SK-N-SH (cell line): ENCODE measurements at regions not wholly inside any gene's neighbourhood (a gene's known extent, or its start where the extent isn't known, plus 50 kb on each side); places are given as distances from the start of the nearest gene placed in this dataset.

Experiments used
- CTCF ChIA-PET: fragments of 300-600, 350-600 bp; formaldehyde crosslinking; extraction: SDS; loops from one replicate; lab custom pipeline; 2021; lab: Yijun Ruan, JAX
- POLR2A ChIA-PET: fragments of 350-600 bp; sonication (Branson Sonifier 250); formaldehyde crosslinking; extraction: SDS; loops from one replicate; lab custom pipeline; 2020; ENCODE audit warnings: antibody characterized with exemption, inconsistent platforms; lab: Yijun Ruan, JAX
- DNase-seq: peaks from one replicate; pipeline ENCODE4 v3.0.0; 2012
- H2AFZ ChIP-seq: fragments of 200-600 bp; sonication (generic); 2 replicates; pipeline ENCODE4 v1.8.1; 2016; ENCODE audit warnings: antibody characterized with exemption, mild to moderate bottlenecking, low read depth
- H3F3A ChIP-seq: fragments of 200-600 bp; sonication (generic); replicated peaks from 2 replicates; pipeline ENCODE3; 2016; ENCODE audit warnings: antibody characterized with exemption, mild to moderate bottlenecking; ENCODE audit not compliant: insufficient read depth
- H3K27ac ChIP-seq, 2 experiments: fragments of 200-500 bp in 1 of 2; fragments of 200-600 bp in 1 of 2; sonication (Bioruptor generic) in 1 of 2; sonication (generic), shearing (Covaris generic) in 1 of 2; 2 replicates each; pipeline versions ENCODE4 v1.5.1 to v1.6.1; 2014 to 2016; ENCODE audit warnings: low read depth in 2 of 2, inconsistent platforms in 1 of 2, low read length in 1 of 2, mild to moderate bottlenecking in 1 of 2, mixed read lengths in 1 of 2
- H3K27me3 ChIP-seq: fragments of 200-600 bp; sonication (generic), shearing (Covaris generic); 2 replicates; pipeline ENCODE4 v1.6.1; 2016; ENCODE audit warnings: mixed run types; ENCODE audit not compliant: insufficient read depth
- H3K36me3 ChIP-seq, 2 experiments: fragments of 200-500 bp in 1 of 2; fragments of 200-600 bp in 1 of 2; sonication (Bioruptor generic) in 1 of 2; sonication (generic) in 1 of 2; replicated peaks in 1 of 2; 2 replicates each; pipeline versions ENCODE3 to v1.5.1; 2014 to 2016; ENCODE audit warnings: low read length in 1 of 2, mild to moderate bottlenecking in 1 of 2; ENCODE audit not compliant: insufficient read depth in 2 of 2, control insufficient read depth in 1 of 2
- H3K4me1 ChIP-seq, 2 experiments: fragments of 200-500 bp in 1 of 2; fragments of 200-600 bp in 1 of 2; sonication (Bioruptor generic) in 1 of 2; sonication (generic), shearing (Covaris generic) in 1 of 2; 2 replicates each; pipeline versions ENCODE4 v1.5.1 to v1.6.1; 2014 to 2016; ENCODE audit warnings: low read depth in 1 of 2, low read length in 1 of 2, mixed run types in 1 of 2; ENCODE audit not compliant: insufficient read depth in 2 of 2, control insufficient read depth in 1 of 2
- H3K4me2 ChIP-seq: fragments of 200-600 bp; sonication (generic), shearing (Covaris generic); 2 replicates; pipeline ENCODE4 v1.6.1; 2017; ENCODE audit warnings: mixed run types
- H3K4me3 ChIP-seq, 2 experiments: fragments of 200-500 bp in 1 of 2; fragments of 200-600 bp in 1 of 2; sonication (Bioruptor generic) in 1 of 2; sonication (generic), shearing (Covaris generic) in 1 of 2; 2 replicates each; pipeline versions ENCODE4 v1.5.1 to v1.8.1; 2014 to 2016; ENCODE audit warnings: low read depth in 2 of 2, inconsistent platforms in 1 of 2, low read length in 1 of 2, mild to moderate bottlenecking in 1 of 2, mixed read lengths in 1 of 2, moderate library complexity in 1 of 2
- H3K79me2 ChIP-seq: fragments of 200-600 bp; sonication (generic); 2 replicates; pipeline ENCODE4 v1.8.1; 2017; ENCODE audit warnings: mild to moderate bottlenecking; ENCODE audit not compliant: insufficient read depth
- H3K9ac ChIP-seq: fragments of 200-600 bp; sonication (generic); 2 replicates; pipeline ENCODE4 v1.6.1; 2017; ENCODE audit warnings: mixed run types
- H3K9me2 ChIP-seq: fragments of 200-600 bp; sonication (generic); 2 replicates; pipeline ENCODE4 v1.6.1; 2017; ENCODE audit warnings: mixed run types
- H3K9me3 ChIP-seq: fragments of 200-600 bp; sonication (generic); 2 replicates; pipeline ENCODE4 v1.6.1; 2017; ENCODE audit warnings: mixed run types, mild to moderate bottlenecking, moderate library complexity
- H4K20me1 ChIP-seq: fragments of 200-600 bp; sonication (generic); 2 replicates; pipeline ENCODE4 v1.6.1; 2017; ENCODE audit warnings: mild to moderate bottlenecking, mixed run types; ENCODE audit not compliant: insufficient read depth
- CHD2 ChIP-seq: fragments of 150-350 bp; IDR thresholded peaks from 2 replicates; pipeline ENCODE4 v1.6.1; 2018; ENCODE audit warnings: low read length; ENCODE audit not compliant: partially characterized antibody
- FOXM1 ChIP-seq: IDR thresholded peaks from 2 replicates; pipeline ENCODE4 v1.4.0; 2012; ENCODE audit warnings: low read depth, mild to moderate bottlenecking
- MXI1 ChIP-seq: IDR thresholded peaks from 2 replicates; pipeline ENCODE4 v1.6.1; 2012; ENCODE audit warnings: mild to moderate bottlenecking, low read depth, low read length, improper control_type of control experiment
- NFIC ChIP-seq: IDR thresholded peaks from 2 replicates; pipeline ENCODE4 v1.4.0; 2012; ENCODE audit warnings: borderline replicate concordance
- POLR2AphosphoS5 ChIP-seq: IDR thresholded peaks from 2 replicates; pipeline ENCODE4 v1.6.1; 2012; ENCODE audit warnings: low read depth, low read length
- RXRA ChIP-seq: IDR thresholded peaks from 2 replicates; pipeline ENCODE4 v1.4.0; 2012; ENCODE audit warnings: low read depth, mild to moderate bottlenecking, borderline replicate concordance
- SIN3A ChIP-seq: IDR thresholded peaks from 2 replicates; pipeline ENCODE4 v1.6.1; 2012; ENCODE audit warnings: low read depth, mild to moderate bottlenecking, low read length, moderate library complexity, borderline replicate concordance
- SMC3 ChIP-seq: IDR thresholded peaks from 2 replicates; pipeline ENCODE4 v1.6.1; 2012; ENCODE audit warnings: low read depth, low read length, improper control_type of control experiment
- YY1 ChIP-seq: IDR thresholded peaks from 2 replicates; pipeline ENCODE4 v1.4.0; 2012; ENCODE audit warnings: low read depth, mild to moderate bottlenecking
- WGBS: methylation state at CpG from one replicate; pipeline ENCODE4 v1.1.6; 2017; ENCODE audit warnings: low lambda C conversion rate; 5-methylcytosine and 5-hydroxymethylcytosine counted together
- TF ChIP-seq, protein P1 (sequence below): IDR thresholded peaks from 2 replicates; pipeline ENCODE4 v1.4.0; 2012; ENCODE audit warnings: low read depth, borderline replicate concordance
- TF ChIP-seq, protein P2 (sequence below): IDR thresholded peaks from 2 replicates; pipeline ENCODE4 v1.4.0; 2012; ENCODE audit warnings: low read depth, borderline replicate concordance
- TF ChIP-seq, protein P3 (sequence below): IDR thresholded peaks from 2 replicates; pipeline ENCODE4 v1.6.1; 2012; ENCODE audit warnings: mild to moderate bottlenecking, low read depth, low read length, moderate library complexity

DNA sequence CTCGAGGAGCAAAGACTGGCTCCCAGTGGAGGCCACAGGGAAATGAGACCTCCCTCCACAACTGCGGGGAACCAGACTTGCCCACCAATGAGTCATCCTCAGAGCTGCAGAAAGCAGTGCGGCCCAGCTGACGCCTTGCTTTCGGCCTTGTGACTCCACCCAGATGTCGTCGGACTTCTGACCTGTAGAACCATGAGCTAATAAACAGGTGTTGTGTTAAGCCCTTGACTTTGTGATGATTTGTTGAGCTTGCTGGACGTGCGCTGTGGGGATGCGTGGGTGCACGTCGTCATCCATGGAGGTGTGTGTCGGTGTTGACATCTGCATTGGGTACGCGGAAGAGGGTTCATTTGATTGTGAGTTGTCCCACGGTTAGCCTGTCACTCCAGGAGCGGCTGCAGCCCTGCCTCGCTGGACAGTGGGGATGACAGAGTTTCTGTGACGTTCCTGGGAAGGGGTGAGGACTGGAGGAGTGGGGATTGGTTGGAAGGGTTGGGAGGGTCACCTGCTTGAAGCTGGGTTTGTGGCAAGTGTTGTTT lies 154.1 kb downstream of the SH3BP4 start:
- no peak overlapping the region for H2AFZ ChIP-seq
- H3K9ac ChIP-seq = no peak overlapping the region
- no peak overlapping the region for H3K4me2 ChIP-seq
- no peak overlapping the region for H3K27ac ChIP-seq
- CTCF ChIA-PET = interaction anchor here (0.8 to 17.7 kb wide), 15 partner anchors 8 to 1124 kb away, joined by 3 to 262 read pairs (median 5); no protein-coding TSS in a partner anchor
- H3K4me3 ChIP-seq = no peak overlapping the region
- no peaks in the 10 kb centered on the region for H3K9me3 ChIP-seq
- H3K27me3 ChIP-seq = no peaks in the 10 kb centered on the region
- H3F3A ChIP-seq = no peaks in the 10 kb centered on the region
- peaks cover 0 to 2% of the 10 kb centered on the region in 2 experiments; a peak in 1 of 4 replicates for H3K4me1 ChIP-seq
- H3K79me2 ChIP-seq = no peaks in the 10 kb centered on the region; the same call in 1 of the 2 replicates
- POLR2A ChIA-PET = no interaction called here
- no peak for DNase-seq
- H3K9me2 ChIP-seq = no peaks in the 10 kb centered on the region
- TF ChIP-seq FOXM1 (no peak), SMC3 (no peak), CHD2 (no peak), YY1 (no peak), MXI1 (no peak), NFIC (no peak), SIN3A (no peak), POLR2AphosphoS5 (no peak), RXRA (no peak)
- TF ChIP-seq, protein P1, sequence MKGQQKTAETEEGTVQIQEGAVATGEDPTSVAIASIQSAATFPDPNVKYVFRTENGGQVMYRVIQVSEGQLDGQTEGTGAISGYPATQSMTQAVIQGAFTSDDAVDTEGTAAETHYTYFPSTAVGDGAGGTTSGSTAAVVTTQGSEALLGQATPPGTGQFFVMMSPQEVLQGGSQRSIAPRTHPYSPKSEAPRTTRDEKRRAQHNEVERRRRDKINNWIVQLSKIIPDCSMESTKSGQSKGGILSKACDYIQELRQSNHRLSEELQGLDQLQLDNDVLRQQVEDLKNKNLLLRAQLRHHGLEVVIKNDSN = no peak
- TF ChIP-seq, protein P2, sequence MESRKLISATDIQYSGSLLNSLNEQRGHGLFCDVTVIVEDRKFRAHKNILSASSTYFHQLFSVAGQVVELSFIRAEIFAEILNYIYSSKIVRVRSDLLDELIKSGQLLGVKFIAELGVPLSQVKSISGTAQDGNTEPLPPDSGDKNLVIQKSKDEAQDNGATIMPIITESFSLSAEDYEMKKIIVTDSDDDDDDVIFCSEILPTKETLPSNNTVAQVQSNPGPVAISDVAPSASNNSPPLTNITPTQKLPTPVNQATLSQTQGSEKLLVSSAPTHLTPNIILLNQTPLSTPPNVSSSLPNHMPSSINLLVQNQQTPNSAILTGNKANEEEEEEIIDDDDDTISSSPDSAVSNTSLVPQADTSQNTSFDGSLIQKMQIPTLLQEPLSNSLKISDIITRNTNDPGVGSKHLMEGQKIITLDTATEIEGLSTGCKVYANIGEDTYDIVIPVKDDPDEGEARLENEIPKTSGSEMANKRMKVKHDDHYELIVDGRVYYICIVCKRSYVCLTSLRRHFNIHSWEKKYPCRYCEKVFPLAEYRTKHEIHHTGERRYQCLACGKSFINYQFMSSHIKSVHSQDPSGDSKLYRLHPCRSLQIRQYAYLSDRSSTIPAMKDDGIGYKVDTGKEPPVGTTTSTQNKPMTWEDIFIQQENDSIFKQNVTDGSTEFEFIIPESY = no peak
- TF ChIP-seq, protein P3, sequence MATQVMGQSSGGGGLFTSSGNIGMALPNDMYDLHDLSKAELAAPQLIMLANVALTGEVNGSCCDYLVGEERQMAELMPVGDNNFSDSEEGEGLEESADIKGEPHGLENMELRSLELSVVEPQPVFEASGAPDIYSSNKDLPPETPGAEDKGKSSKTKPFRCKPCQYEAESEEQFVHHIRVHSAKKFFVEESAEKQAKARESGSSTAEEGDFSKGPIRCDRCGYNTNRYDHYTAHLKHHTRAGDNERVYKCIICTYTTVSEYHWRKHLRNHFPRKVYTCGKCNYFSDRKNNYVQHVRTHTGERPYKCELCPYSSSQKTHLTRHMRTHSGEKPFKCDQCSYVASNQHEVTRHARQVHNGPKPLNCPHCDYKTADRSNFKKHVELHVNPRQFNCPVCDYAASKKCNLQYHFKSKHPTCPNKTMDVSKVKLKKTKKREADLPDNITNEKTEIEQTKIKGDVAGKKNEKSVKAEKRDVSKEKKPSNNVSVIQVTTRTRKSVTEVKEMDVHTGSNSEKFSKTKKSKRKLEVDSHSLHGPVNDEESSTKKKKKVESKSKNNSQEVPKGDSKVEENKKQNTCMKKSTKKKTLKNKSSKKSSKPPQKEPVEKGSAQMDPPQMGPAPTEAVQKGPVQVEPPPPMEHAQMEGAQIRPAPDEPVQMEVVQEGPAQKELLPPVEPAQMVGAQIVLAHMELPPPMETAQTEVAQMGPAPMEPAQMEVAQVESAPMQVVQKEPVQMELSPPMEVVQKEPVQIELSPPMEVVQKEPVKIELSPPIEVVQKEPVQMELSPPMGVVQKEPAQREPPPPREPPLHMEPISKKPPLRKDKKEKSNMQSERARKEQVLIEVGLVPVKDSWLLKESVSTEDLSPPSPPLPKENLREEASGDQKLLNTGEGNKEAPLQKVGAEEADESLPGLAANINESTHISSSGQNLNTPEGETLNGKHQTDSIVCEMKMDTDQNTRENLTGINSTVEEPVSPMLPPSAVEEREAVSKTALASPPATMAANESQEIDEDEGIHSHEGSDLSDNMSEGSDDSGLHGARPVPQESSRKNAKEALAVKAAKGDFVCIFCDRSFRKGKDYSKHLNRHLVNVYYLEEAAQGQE = no peak
- no peaks in the 10 kb centered on the region for H4K20me1 ChIP-seq
- WGBS = 93% methylated on average over 18 of the region's 19 CpGs
- no peaks in the 10 kb centered on the region for H3K36me3 ChIP-seq
